HL-60/S4 (cell line): ENCODE measurements at regions not wholly inside any gene's neighbourhood (a gene's known extent, or its start where the extent isn't known, plus 50 kb on each side); places are given as distances from the start of the nearest gene placed in this dataset.
"Not testable (repeated sequence)": the region's sequence is repeated elsewhere in the genome, so short reads cannot be mapped to it uniquely, and the experiment has no call there.

Experiments used
- in situ Hi-C: fragments of 300-500 bp; cut with MboI; formaldehyde crosslinking; loops from 2 replicates; pipeline ENCODE4 v1.14.3; 2022; ENCODE audit warnings: low sequenced_read_pairs

DNA sequence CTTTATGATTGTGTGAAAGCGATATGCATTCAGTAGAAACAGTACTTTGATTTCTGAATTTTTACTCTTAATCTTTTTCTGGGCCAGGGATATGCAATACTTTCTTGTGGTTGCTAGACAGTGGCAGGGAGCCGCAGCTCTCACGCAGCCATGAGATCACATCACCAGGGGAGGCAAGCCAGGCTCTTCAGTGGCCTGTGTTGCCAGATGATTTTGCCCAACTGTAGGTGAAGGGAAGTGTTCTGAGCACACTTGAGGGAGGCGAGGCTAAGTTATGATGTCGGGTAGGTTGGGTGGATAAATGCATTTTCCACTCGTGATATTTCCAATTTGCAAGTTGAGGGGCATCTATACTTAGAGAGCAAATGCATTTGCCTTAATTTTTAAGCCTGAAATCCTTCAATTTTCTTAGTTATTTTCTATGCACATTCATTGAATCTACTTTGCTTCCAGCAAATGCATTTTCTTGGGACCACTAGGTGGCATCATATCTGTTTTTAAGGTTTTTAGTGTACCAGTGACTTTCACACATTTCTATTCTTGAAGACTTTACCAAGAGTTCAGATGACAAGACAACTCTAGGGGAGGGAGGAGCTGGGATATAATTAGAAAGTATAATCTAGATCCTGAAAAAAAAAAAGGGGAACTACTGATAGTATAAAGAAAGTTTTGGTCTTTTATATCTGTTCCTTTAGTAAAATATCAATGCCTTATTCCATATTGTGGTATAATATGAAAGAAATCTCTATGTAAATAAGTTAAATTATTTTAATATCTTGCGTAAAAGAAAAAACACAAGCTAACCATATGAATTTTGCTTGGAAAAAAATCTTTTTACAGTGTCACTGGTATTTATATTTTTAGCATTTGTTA lies 643.3 kb downstream of the SOCS6 start:
- in situ Hi-C loops, result no loop called here

DNA sequence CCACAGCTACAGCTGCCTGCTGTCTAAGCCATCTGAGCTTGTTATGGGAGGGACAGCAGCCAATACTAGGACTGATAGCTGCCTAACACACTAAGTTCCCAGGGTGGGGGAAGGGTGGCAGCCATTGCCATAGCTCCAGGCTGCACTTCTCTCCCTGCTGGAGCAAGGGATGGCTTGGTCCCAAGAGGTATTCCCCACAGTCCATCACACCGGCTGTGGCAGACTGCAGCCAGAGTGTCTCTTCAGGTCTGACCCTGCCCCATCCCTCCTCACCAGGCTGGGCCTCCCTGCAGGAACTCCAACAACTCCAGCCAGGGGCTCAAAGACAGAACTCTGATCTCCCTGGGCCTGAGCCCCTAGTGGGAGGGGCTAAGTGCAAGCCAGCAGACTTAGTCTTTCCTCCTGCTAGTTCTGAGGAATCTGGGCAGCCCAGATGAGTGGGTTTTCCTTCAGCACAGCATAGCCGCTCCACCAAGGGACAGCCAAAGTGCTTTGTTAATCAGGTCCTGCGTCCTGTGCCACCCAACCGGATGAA lies 632.1 kb downstream of the SOCS6 start:
- in situ Hi-C loops, result no loop called here

DNA sequence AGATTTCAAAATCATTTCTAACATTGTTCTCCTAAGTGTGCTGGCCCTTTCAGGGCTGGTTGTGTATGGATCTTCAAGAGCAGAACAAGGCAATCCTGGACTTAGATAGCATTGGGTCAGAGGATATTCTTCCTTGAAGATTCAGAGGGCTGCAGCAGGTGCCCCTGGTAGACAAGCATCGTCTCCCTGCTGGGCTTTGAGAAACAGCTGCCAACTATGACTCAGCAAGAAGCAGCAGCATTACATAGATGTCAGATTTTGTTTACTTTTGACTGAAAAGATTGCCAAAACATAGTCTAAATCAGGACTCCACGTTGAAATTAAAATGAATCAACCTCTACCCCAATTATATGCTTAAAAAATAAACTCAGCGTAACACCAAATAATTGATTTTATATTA lies 618.8 kb downstream of the SOCS6 start:
- in situ Hi-C loops, result no loop called here

DNA sequence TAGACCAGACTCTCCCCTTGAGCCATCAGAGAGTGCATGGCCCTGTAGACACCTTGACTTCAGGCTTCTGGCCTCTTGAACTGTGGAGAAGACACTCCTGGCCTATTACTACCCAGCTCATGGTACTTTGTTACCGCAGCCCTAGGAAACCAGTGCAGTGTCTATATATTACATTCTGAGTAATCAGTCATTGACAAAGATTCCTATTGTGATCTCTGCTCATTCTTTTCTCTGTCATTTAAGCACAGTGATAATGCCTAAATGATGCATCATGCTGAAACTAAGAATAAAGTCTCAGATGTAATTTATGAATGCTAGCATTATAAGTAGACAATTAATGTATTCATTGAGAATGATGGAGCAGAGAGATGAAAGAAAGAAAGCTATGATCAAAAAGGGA lies 603.5 kb downstream of the SOCS6 start:
- in situ Hi-C loops, result no loop called here

DNA sequence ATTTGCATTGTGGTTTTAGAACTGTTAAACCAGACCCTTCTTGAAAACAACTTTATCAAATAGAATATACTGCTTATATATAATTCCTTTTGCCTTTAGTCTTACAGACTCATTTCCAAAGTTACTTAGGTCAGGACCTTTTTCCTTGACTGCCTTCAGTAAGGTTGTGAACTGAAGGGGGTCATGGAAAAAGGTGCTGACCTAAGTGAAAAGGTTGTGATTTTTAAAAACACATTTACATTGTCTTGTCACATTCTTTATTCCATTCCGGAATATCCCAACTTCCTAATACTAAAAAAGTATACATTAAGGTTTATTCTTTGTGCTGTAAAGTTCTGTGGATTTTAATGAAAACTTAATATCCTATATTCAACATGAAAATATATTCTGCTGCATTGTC lies 581.4 kb downstream of the SOCS6 start:
- in situ Hi-C loops, result no loop called here

DNA sequence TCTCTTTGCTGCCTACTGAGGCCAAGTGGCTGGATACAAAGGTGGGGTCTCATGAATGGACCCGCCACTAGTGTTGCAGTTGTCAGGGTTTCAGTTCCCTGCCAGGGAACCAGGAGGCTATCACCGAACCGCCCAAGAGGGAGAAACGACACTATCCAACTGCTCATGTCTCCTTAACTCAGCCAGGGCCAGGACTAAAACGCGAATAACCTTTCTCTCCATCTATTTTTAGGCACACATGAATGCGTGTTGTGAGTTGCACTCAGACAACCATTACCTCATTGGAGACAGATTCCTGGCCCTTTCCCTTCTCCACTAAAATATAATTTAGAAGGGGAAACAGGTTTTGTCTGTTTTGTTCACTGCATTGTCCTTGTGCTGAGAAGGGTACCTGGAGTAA lies 559.5 kb downstream of the SOCS6 start:
- in situ Hi-C loops, result no loop called here

DNA sequence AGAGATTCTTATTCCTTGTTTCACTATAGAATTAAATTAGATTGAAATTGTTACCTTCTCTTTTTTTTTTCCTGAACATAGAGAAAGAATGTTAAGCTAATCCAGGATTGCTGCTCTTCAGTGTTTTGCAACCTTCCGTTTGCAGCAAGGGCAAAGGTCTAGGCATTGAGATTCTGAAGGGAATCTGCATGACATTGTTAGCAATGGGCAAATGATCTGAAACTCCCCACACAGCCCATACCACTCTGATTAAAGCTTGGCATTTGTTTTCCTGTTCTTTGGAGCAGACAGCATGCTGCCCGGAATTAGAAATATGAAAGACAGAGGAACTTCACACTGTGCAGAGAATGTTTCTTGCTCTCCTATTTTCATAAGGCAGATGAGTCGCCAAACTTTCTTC lies 551.8 kb downstream of the SOCS6 start:
- in situ Hi-C loops, result no loop called here

DNA sequence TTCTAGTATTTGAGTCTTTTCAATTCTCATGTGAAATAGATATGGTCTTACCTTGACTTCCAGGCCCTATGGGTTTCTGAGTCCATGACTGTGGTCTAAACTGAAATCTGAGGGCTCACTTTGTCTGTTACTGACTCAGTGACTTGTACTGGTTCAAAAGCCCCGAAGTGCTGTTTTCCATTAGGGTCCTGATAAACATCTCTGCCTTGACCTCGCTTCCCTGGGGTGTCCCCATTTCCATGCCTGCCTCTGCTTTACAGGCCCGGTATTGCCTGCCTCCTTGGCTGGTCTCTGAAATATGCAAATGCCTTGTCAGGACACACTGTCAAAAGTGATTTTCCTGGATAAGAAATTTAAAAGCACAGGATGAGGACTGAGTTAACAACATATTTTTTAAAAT lies 538.8 kb downstream of the SOCS6 start:
- in situ Hi-C loops, result no loop called here

DNA sequence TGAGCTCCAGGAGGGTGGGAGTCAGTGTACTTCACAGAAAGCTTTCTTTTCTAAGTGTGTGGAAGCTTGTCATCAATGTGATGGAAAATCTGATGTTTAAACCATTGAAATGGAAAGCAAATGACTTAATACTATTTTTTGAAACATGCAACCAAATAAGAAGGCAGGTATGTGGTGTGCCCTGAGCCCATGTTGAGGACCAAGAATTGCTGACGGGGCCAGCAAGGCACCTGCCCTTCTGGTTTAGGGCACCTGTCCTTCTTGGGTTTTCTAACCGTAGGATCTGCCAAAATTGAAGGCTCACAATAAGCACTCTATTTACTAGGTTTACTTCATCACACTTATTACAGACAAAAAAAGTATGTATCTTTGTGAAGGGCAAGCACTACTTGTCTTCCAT lies 537.7 kb downstream of the SOCS6 start:
- in situ Hi-C loops, result no loop called here

DNA sequence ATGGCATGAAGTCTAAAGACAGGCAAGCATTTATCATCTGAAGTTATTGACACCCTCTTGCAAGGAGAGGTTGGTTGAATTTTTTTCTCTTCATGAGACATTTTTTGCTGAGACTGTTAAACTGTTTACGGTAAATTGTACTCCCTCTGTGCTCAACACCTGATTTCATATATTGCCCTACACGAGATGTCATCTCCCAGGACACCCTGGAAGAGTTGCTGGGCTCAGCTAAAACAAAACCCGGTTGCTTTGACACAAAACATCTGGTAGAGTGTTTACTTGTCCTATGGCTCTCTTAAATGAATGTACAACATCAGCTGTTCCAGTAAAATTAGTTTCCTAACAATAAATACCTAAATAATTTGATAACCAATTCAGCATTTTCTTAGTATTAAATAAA lies 533.8 kb downstream of the SOCS6 start:
- in situ Hi-C loops, result no loop called here

DNA sequence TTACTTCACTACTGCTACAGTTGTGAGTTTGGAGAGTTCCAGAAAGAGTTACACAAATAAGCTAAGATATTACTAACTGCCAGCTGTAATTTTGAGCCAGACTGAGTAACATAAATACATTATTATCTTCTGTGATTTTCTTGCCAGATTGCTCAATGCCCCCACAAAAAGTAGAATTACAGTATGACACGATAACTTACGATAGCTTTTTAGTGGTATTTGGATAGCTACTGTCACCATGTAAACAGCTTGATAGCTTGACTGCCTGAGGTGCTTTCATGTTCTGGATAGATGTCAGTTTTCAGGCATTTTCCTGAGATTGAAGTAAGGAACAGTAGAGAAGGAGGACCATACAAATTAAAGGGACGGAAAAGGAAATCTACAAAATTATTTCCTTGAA lies 533.3 kb downstream of the SOCS6 start:
- in situ Hi-C loops, result no loop called here

DNA sequence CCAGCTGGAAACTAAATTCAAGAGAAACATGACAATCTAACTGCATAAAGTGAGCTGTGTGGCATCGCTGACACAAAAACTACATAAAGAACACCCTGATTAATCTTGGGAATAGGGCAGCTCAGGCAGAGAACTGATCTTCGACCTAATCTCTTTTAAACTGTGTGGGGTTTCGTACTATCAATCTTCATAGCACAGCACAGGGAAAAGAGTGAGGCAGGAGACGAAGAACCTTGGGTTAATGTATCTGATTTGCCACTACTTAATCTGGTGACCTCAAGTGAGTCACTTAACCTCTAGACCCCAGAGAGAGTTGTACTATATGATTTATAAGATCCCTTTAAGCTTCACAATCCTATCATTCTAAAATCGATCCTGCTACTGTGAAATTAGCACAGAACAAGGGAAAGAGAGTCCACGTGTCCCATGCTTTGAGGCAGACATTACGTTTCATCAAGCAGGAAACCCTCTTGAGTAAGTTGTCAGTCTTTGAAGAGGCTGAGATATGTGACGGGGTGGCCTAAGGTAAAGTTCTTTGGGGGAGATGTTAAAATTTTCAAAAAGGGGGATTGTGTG lies 519.7 kb downstream of the SOCS6 start:
- in situ Hi-C loops, result no loop called here

DNA sequence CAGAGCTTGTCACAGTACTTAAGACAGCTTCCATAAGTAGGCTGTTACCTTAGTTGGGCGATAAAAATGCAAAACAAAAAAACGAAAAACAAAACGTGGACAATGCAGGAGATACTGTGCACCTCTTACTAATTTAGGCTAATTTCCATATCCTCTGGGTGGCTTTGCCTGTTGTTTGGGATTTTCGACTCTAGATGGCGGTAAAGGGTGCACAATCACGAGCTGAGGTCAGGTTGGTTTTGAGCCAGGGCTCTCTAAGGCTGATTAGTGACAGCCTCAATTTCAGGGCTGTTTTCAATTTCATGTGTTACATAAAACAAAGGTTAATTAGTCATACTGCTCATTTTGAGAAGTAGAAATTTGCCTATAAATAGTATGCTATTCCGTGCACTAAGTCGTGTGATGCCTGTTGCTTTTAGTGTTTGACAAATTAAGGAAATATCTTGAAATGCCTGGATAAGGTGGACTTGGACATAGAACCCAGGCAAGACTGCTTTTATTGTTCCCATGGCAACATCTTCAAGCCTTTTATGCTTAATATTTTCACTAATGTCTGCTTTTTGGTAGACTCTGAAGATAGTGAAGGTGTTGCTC lies 493.1 kb downstream of the SOCS6 start:
- in situ Hi-C loops, result no loop called here

DNA sequence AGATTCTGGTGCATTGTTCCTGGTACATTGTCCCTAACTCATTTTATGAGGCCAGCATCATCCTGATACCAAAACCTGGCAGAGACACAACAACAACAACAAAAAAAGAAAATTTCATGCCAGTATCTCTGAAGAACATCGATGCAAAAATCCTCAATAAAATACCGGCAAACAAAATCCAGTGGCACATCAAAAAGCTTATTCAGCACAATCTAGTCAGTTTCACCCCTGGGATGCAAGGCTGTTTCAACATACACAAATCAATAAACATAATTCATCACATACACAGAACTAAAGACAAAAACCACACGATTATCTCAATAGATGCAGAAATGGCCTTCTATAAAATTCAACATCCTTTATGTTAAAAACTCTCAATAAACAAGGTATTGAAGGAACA lies 477.4 kb downstream of the SOCS6 start:
- in situ Hi-C loops, result not testable (repeated sequence)

DNA sequence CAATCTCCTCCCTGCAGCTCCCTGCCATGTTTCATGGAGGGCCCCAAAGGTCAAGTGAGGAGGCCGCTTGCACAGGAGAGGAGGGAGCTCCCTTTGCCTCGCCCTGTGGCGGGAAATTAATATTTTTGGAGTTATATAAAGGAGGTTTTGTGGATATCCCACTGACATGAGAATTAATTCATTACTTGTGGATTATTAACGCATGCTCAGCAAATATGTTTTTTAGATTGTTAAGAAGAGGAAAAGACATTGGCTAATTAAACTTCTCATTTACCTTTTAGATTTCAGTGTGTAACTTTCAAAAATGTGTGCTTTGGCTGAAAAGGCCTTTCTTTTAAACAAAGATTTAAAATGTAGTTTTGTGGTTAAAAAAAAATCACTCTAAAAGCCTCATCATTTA lies 474.0 kb downstream of the SOCS6 start:
- in situ Hi-C loops, result no loop called here

DNA sequence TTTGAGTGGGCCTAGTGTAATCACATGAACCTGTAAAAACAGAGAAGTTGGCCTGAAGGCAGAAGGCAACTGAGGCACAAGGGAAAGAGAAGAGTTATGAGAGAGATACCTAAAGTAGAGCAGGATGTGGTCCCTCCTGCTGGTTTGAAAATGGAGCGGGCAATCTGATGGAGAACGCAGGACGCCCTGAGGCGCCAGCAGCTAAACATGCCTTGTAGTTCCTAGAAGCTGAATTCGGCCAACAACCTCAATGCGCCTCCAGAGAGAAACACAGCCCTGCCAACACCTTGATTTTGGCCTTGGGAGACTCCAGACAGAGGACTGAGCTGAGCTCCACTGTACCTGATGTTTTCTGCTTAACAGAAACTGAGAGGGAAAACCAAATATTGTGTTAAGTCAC lies 469.9 kb downstream of the SOCS6 start:
- in situ Hi-C loops, result no loop called here

DNA sequence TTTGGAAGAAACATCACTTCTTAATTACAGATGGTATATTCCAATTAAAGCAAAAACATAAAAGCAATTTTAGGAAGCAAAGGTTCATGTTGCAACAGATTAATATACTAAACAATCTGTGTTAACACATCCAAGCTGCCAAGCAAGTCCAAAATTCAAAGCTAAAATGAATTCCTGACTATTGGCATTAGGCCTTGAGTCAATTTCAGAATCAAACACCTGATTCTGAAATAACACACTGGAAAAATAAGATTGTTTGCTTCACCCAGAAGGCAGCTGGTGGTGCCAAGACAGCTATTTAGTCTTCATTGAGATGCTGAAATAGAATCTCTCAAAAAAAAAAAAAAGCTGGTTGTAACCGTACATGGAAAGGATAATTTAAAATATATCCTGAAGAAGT lies 465.6 kb downstream of the SOCS6 start:
- in situ Hi-C loops, result no loop called here

DNA sequence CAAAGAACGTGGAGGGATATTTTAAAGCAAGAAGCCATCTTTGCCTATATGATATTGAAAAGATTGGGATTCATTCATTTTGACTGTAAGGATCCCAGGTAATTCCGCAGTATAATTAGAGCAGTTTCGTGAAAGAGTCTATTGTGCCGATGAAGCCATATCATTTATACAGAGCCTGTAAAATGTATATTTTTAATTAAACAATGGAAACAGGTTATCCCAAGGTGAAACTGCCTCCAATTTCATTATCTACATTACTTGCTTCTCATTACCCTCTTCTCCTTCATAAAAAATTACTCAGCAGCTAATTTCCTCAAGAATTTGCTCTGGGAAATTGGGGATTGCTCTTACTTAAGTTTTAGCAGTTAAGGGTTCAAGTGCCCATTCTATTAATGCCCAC lies 444.1 kb downstream of the SOCS6 start:
- in situ Hi-C loops, result no loop called here

DNA sequence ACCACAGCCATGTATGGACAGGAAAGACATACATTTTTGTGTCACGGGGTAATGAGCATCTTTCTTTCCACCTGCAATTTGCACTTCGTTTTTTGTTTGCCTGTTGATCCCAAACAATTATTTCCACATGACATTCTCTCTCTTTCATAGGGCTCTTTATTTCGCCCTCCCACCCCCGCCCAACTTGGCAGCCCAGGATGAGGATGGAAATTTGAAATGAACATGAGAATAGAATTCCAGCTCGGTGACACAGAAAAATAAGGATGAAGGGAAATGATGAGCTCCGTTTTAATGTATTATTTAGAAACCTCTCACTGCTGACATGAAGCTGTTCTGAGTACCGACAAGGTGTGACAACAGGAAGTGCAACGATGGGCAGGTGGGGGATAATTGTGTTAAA lies 443.3 kb downstream of the SOCS6 start:
- in situ Hi-C loops, result no loop called here

DNA sequence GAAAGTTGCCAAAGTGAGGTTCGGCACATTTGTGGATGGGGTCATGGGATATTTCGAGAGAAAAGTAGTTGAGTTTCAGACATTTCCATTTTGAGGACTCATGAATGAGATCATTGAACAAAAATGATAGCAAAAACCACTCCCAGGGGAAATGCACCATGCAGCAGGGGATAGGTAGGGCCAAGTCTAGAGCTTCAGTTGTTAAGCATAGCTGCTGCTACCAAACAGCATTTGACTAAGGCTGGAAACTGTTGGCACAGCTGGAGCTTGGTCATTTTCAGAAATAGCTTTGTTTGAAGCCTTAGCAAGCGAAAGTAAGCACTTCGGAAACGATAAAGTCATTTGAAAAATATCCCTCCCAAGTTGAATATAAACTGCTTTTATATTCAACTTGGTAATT lies 431.8 kb downstream of the SOCS6 start:
- in situ Hi-C loops, result no loop called here

DNA sequence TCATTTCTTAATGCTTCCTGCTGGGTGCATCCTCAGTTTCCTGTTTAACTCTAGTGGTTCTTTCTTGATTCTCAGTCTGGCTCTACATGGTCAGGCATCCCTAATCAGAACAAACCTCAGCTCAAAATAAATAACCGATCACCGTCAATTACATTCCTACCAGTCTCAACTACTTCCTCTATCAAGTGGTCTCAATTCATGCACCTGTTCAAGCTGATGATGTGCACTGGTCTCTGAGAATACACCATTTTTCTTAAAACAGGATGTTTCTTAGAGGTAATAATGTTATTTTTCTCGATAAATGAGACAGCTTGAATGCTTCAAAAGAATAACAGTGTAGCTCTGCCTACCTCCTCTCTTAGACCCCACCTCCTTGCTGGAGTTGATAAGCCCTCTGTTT lies 420.9 kb downstream of the SOCS6 start:
- in situ Hi-C loops, result no loop called here

DNA sequence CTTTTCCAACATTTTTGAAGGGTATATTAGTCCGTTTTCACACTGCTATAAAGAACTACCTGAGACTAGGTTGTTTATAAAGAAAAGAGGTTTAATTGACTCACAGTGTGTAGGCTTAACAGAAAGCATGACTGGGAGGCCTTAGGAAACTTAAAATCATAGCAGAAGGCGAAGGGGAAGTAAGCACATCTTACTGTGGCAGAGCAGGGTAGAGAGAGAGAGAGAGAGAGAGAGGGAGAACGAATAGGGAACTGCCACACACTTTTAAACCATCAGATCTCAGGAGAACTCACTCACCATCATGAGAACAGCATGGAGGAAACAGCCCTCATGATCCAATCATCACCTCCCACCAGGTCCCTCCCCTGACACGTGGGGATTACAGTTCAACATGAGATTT lies 420.3 kb downstream of the SOCS6 start:
- in situ Hi-C loops, result no loop called here
